GM23338 (cell line): ENCODE measurements at regions not wholly inside any gene's neighbourhood (a gene's known extent, or its start where the extent isn't known, plus 50 kb on each side); places are given as distances from the start of the nearest gene placed in this dataset.

Source experiments
- ATAC-seq: fragments of 200-7000 bp; cut with Tn5 transposase; 3 replicates; pipeline ENCODE4 v1.9.1; 2020
- DNase-seq: peaks from one replicate; pipeline ENCODE4 v3.0.0-alpha.2; 2015; ENCODE audit warnings: low spot score
- H2AFZ ChIP-seq: fragments of 200-600 bp; sonication (generic); 2 replicates; pipeline ENCODE4 v1.8.0; 2016; ENCODE audit warnings: antibody characterized with exemption, mild to moderate bottlenecking, moderate library complexity
- H3F3A ChIP-seq: fragments of 200-600 bp; sonication (generic); replicated peaks from 2 replicates; pipeline ENCODE4 v1.8.0; 2017; ENCODE audit warnings: antibody characterized with exemption, mixed run types, low read depth
- H3K27ac ChIP-seq: fragments of 200-600 bp; sonication (generic); 2 replicates; pipeline ENCODE4 v1.6.1; 2016; ENCODE audit warnings: low read depth
- H3K27me3 ChIP-seq: fragments of 200-600 bp; sonication (generic); 2 replicates; pipeline ENCODE4 v1.8.0; 2016; ENCODE audit warnings: mild to moderate bottlenecking, mixed run types, moderate library complexity; ENCODE audit not compliant: insufficient read depth
- H3K36me3 ChIP-seq: fragments of 200-600 bp; sonication (generic); 2 replicates; pipeline ENCODE4 v1.8.0; 2016; ENCODE audit warnings: mild to moderate bottlenecking; ENCODE audit not compliant: insufficient read depth
- H3K4me1 ChIP-seq: fragments of 200-600 bp; sonication (generic); 2 replicates; pipeline ENCODE4 v1.8.0; 2016; ENCODE audit warnings: mild to moderate bottlenecking, moderate library complexity; ENCODE audit not compliant: insufficient read depth
- H3K4me2 ChIP-seq: fragments of 200-600 bp; sonication (generic); 2 replicates; pipeline ENCODE4 v1.7.1; 2017; ENCODE audit warnings: mixed run types
- H3K4me3 ChIP-seq: fragments of 200-600 bp; sonication (generic); 2 replicates; pipeline ENCODE4 v1.6.1; 2016; ENCODE audit warnings: mixed run types
- H3K79me2 ChIP-seq: fragments of 200-600 bp; sonication (generic); replicated peaks from 2 replicates; pipeline ENCODE4 v1.8.0; 2017; ENCODE audit warnings: mild to moderate bottlenecking; ENCODE audit not compliant: insufficient read depth
- H3K9me2 ChIP-seq: fragments of 200-600 bp; sonication (generic); 2 replicates; pipeline ENCODE4 v1.8.0; 2017; ENCODE audit not compliant: insufficient read depth
- H4K20me1 ChIP-seq: fragments of 200-600 bp; sonication (generic); replicated peaks from 2 replicates; pipeline ENCODE4 v1.8.0; 2017; ENCODE audit warnings: mild to moderate bottlenecking; ENCODE audit not compliant: insufficient read depth
- H3K27ac Mint-ChIP-seq: 2 replicates; pipeline ENCODE4 v1.8.0; 2020; ENCODE audit warnings: inconsistent platforms, mild to moderate bottlenecking, moderate library complexity, mixed read lengths
- H3K27me3 Mint-ChIP-seq: 3 replicates; pipeline ENCODE4 v1.8.0; 2022; ENCODE audit warnings: low read depth, mild to moderate bottlenecking, moderate library complexity, mixed read lengths, inconsistent platforms; ENCODE audit not compliant: insufficient read depth, poor library complexity
- H3K36me3 Mint-ChIP-seq: 3 replicates; pipeline ENCODE4 v1.8.0; 2021; ENCODE audit warnings: low read depth, mild to moderate bottlenecking, inconsistent platforms, moderate library complexity, mixed read lengths
- H3K4me1 Mint-ChIP-seq: 3 replicates; pipeline ENCODE4 v1.8.0; 2020; ENCODE audit warnings: mild to moderate bottlenecking, inconsistent platforms, mixed read lengths
- H3K4me3 Mint-ChIP-seq: 3 replicates; pipeline ENCODE4 v1.8.0; 2021; ENCODE audit warnings: moderate library complexity, mild to moderate bottlenecking, inconsistent platforms, mixed read lengths
- H3K9me3 Mint-ChIP-seq: 3 replicates; pipeline ENCODE4 v1.8.0; 2020; ENCODE audit warnings: moderate library complexity, mild to moderate bottlenecking, inconsistent platforms, mixed read lengths
- CREB1 ChIP-seq: fragments of 250-450 bp; sonication (Bioruptor Pico); IDR thresholded peaks from 2 replicates; pipeline ENCODE4 v1.5.0; 2020; ENCODE audit warnings: low read depth, mild to moderate bottlenecking, moderate library complexity
- CTCF ChIP-seq, 2 experiments: fragments of 200-600 bp in 1 of 2; sonication (generic) in 1 of 2; conservative IDR thresholded peaks; 2 replicates each; pipeline versions ENCODE4 v1.5.1 to v1.6.1; 2016 to 2017; ENCODE audit warnings: antibody characterized with exemption in 2 of 2, low read depth in 2 of 2, mild to moderate bottlenecking in 2 of 2, moderate library complexity in 1 of 2
- EZH2 ChIP-seq: fragments of 200-600 bp; sonication (generic); IDR thresholded peaks from one replicate; pipeline ENCODE4 v1.8.0; 2017; ENCODE audit warnings: antibody characterized with exemption, mild to moderate bottlenecking, low read depth; ENCODE audit not compliant: unreplicated experiment
- EZH2phosphoT487 ChIP-seq: fragments of 200-600 bp; sonication (generic); IDR thresholded peaks from one replicate; pipeline ENCODE4 v1.8.1; 2018; ENCODE audit warnings: antibody characterized with exemption; ENCODE audit not compliant: unreplicated experiment
- JUNB ChIP-seq: IDR thresholded peaks from one replicate; pipeline ENCODE4 v1.6.1; 2016; ENCODE audit warnings: antibody characterized with exemption; ENCODE audit not compliant: unreplicated experiment
- NANOG ChIP-seq: IDR thresholded peaks from 2 replicates; pipeline ENCODE4 v1.6.1; 2016; ENCODE audit warnings: antibody characterized with exemption, borderline replicate concordance
- POLR2AphosphoS5 ChIP-seq: IDR thresholded peaks from 2 replicates; pipeline ENCODE4 v1.6.1; 2016; ENCODE audit warnings: antibody characterized with exemption, low read depth
- STAT1 ChIP-seq: IDR thresholded peaks from one replicate; pipeline ENCODE4 v1.6.1; 2016; ENCODE audit warnings: antibody characterized with exemption; ENCODE audit not compliant: unreplicated experiment
- ZNF114 ChIP-seq: fragments of 250-450 bp; sonication (Bioruptor Pico); IDR thresholded peaks from 2 replicates; pipeline ENCODE4 v1.5.0; 2020; ENCODE audit warnings: mild to moderate bottlenecking, moderate library complexity
- ZNF331 ChIP-seq: fragments of 250-450 bp; sonication (Bioruptor Pico); IDR thresholded peaks from 2 replicates; pipeline ENCODE4 v1.5.0; 2020; ENCODE audit warnings: low read depth, mild to moderate bottlenecking, moderate library complexity
- TF ChIP-seq, protein P1 (sequence below): IDR thresholded peaks from 2 replicates; pipeline ENCODE4 v1.6.1; 2016; ENCODE audit warnings: antibody characterized with exemption
- TF ChIP-seq, protein P2 (sequence below): fragments of 250-450 bp; sonication (Bioruptor Pico); IDR thresholded peaks from 2 replicates; pipeline ENCODE4 v1.5.0; 2020; ENCODE audit warnings: mild to moderate bottlenecking, moderate library complexity
- TF ChIP-seq, protein P3 (sequence below): IDR thresholded peaks from one replicate; pipeline ENCODE4 v1.6.1; 2018; ENCODE audit warnings: antibody characterized with exemption; ENCODE audit not compliant: unreplicated experiment

GRCh38 chr3:110774496-110775265 is 296.9 kb upstream of the NECTIN3 start:
- no peaks in the 10 kb centered on the region for H3K79me2 ChIP-seq
- Mint-ChIP-seq H3K9me3 (no peaks in the 10 kb centered on the region), H3K4me1 (peaks cover 8% of the 10 kb centered on the region; the same call in 2 of the 3 replicates), H3K27ac (no peak overlapping the region), H3K4me3 (no peak overlapping the region), H3K36me3 (no peaks in the 10 kb centered on the region), H3K27me3 (peaks cover 1% of the 10 kb centered on the region)
- H4K20me1 ChIP-seq: no peaks in the 10 kb centered on the region
- no peaks in the 10 kb centered on the region; the same call in none of the 2 replicates for H3K9me2 ChIP-seq
- H3K4me1 ChIP-seq: peaks cover 14% of the 10 kb centered on the region
- no peak overlapping the region for H3K27ac ChIP-seq
- peak overlapping the region; percentile 72 for H2AFZ ChIP-seq
- H3K4me2 ChIP-seq: no peak overlapping the region
- ATAC-seq (no peak), DNase-seq (no peak)
- no peak for TF ChIP-seq CTCF (conservative IDR thresholded peaks at IDR 0.05; ENCODE audit: low read depth in 2 of 2)
- TF ChIP-seq EZH2: no peak
- TF ChIP-seq STAT1: no peak
- TF ChIP-seq, protein P1, sequence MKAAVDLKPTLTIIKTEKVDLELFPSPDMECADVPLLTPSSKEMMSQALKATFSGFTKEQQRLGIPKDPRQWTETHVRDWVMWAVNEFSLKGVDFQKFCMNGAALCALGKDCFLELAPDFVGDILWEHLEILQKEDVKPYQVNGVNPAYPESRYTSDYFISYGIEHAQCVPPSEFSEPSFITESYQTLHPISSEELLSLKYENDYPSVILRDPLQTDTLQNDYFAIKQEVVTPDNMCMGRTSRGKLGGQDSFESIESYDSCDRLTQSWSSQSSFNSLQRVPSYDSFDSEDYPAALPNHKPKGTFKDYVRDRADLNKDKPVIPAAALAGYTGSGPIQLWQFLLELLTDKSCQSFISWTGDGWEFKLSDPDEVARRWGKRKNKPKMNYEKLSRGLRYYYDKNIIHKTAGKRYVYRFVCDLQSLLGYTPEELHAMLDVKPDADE: no peak
- TF ChIP-seq NANOG: no peak
- TF ChIP-seq, protein P2, sequence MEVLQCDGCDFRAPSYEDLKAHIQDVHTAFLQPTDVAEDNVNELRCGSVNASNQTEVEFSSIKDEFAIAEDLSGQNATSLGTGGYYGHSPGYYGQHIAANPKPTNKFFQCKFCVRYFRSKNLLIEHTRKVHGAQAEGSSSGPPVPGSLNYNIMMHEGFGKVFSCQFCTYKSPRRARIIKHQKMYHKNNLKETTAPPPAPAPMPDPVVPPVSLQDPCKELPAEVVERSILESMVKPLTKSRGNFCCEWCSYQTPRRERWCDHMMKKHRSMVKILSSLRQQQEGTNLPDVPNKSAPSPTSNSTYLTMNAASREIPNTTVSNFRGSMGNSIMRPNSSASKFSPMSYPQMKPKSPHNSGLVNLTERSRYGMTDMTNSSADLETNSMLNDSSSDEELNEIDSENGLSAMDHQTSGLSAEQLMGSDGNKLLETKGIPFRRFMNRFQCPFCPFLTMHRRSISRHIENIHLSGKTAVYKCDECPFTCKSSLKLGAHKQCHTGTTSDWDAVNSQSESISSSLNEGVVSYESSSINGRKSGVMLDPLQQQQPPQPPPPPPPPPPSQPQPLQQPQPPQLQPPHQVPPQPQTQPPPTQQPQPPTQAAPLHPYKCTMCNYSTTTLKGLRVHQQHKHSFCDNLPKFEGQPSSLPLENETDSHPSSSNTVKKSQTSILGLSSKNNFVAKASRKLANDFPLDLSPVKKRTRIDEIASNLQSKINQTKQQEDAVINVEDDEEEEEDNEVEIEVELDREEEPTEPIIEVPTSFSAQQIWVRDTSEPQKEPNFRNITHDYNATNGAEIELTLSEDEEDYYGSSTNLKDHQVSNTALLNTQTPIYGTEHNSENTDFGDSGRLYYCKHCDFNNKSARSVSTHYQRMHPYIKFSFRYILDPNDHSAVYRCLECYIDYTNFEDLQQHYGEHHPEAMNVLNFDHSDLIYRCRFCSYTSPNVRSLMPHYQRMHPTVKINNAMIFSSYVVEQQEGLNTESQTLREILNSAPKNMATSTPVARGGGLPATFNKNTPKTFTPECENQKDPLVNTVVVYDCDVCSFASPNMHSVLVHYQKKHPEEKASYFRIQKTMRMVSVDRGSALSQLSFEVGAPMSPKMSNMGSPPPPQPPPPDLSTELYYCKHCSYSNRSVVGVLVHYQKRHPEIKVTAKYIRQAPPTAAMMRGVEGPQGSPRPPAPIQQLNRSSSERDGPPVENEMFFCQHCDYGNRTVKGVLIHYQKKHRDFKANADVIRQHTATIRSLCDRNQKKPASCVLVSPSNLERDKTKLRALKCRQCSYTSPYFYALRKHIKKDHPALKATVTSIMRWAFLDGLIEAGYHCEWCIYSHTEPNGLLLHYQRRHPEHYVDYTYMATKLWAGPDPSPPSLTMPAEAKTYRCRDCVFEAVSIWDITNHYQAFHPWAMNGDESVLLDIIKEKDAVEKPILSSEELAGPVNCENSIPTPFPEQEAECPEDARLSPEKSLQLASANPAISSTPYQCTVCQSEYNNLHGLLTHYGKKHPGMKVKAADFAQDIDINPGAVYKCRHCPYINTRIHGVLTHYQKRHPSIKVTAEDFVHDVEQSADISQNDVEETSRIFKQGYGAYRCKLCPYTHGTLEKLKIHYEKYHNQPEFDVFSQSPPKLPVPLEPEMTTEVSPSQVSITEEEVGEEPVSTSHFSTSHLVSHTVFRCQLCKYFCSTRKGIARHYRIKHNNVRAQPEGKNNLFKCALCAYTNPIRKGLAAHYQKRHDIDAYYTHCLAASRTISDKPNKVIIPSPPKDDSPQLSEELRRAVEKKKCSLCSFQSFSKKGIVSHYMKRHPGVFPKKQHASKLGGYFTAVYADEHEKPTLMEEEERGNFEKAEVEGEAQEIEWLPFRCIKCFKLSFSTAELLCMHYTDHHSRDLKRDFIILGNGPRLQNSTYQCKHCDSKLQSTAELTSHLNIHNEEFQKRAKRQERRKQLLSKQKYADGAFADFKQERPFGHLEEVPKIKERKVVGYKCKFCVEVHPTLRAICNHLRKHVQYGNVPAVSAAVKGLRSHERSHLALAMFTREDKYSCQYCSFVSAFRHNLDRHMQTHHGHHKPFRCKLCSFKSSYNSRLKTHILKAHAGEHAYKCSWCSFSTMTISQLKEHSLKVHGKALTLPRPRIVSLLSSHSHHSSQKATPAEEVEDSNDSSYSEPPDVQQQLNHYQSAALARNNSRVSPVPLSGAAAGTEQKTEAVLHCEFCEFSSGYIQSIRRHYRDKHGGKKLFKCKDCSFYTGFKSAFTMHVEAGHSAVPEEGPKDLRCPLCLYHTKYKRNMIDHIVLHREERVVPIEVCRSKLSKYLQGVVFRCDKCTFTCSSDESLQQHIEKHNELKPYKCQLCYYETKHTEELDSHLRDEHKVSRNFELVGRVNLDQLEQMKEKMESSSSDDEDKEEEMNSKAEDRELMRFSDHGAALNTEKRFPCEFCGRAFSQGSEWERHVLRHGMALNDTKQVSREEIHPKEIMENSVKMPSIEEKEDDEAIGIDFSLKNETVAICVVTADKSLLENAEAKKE (CRISPR knock-in tag): no peak
- TF ChIP-seq ZNF114 (CRISPR knock-in tag): no peak
- no peak for TF ChIP-seq POLR2AphosphoS5
- TF ChIP-seq, protein P3, sequence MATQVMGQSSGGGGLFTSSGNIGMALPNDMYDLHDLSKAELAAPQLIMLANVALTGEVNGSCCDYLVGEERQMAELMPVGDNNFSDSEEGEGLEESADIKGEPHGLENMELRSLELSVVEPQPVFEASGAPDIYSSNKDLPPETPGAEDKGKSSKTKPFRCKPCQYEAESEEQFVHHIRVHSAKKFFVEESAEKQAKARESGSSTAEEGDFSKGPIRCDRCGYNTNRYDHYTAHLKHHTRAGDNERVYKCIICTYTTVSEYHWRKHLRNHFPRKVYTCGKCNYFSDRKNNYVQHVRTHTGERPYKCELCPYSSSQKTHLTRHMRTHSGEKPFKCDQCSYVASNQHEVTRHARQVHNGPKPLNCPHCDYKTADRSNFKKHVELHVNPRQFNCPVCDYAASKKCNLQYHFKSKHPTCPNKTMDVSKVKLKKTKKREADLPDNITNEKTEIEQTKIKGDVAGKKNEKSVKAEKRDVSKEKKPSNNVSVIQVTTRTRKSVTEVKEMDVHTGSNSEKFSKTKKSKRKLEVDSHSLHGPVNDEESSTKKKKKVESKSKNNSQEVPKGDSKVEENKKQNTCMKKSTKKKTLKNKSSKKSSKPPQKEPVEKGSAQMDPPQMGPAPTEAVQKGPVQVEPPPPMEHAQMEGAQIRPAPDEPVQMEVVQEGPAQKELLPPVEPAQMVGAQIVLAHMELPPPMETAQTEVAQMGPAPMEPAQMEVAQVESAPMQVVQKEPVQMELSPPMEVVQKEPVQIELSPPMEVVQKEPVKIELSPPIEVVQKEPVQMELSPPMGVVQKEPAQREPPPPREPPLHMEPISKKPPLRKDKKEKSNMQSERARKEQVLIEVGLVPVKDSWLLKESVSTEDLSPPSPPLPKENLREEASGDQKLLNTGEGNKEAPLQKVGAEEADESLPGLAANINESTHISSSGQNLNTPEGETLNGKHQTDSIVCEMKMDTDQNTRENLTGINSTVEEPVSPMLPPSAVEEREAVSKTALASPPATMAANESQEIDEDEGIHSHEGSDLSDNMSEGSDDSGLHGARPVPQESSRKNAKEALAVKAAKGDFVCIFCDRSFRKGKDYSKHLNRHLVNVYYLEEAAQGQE: no peak
- TF ChIP-seq JUNB: no peak
- TF ChIP-seq CREB1 (CRISPR knock-in tag): no peak
- no peak for TF ChIP-seq ZNF331 (CRISPR knock-in tag)
- no peak for TF ChIP-seq EZH2phosphoT487
- no peak overlapping the region for H3K4me3 ChIP-seq
- H3K27me3 ChIP-seq: no peaks in the 10 kb centered on the region
- no peaks in the 10 kb centered on the region for H3F3A ChIP-seq
- no peaks in the 10 kb centered on the region for H3K36me3 ChIP-seq
